A204.1 (cell line): ENCODE measurements at regions not wholly inside any gene's neighbourhood (a gene's known extent, or its start where the extent isn't known, plus 50 kb on each side); places are given as distances from the start of the nearest gene placed in this dataset.
"Not testable (repeated sequence)": the region's sequence is repeated elsewhere in the genome, so short reads cannot be mapped to it uniquely, and the experiment has no call there.

Source experiments
- FAIRE-seq: peaks from 2 replicates; lab custom pipeline; 2012; peaks lifted over from hg19 to GRCh38; lab: Jason Lieb, UNC

DNA sequence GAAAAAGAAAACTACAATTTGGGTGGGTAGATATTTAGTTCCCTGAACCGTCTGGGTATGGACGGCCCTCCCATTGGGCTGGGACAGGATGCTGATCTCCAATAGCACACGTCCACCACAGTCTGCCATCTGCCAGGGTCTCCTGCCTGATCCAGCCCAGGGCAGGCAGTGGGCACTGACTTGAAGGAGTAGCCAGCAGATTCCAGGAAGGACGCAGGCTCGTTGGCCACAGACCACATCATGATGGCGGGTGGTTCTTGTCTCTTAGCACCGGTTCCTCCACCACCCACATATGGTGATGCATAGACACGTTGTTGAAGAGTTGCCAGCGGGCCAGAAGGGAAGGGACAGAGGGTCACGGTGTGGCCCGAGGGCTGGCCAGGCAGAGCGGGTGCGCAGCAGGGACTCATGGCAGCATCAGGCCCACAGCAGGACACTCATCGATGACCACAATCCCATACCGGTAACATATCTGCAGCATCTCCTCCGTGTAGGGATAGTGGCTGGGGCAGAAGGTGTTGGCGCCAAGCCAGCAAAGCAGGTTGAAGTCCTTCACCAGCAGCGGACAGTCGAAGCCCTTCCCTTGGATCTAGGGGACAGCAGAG, 155.8 kb upstream of the FAM174A start:
- not testable (repeated sequence) for FAIRE-seq

DNA sequence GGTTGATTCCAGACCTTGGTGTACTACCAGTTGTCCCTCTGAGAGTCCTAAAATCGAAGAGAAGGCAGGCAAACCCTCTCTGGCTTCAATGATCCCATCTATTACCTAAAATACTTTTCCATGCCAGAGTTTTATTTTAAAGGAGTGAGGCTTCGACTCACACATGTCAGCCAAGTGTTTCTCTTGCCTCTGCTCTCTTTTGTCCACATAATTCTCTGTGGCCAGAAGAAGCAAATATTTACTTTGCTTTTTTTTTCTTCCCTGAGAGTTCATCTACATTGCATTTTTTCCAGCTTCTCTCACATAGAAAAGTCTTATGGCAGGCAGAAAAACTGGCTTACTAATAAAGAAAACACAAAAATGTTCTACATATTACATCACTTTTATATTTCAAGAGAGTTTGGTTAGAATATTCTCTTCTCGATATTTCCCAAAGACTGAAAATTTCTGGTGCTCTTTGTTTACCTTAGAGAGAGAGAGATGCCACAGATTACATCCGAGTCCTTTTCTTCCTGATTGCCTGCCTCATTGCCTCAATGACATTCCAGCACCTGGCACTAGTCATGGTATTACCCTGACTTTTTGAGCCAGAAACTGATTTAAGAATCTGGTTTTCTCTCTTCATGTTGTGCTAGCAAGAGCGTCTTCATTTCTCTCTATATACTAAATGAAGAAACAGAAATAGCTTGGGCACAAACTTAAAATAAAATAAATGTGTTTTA, 170.3 kb upstream of the FAM174A start:
- FAIRE-seq: not testable (repeated sequence)

DNA sequence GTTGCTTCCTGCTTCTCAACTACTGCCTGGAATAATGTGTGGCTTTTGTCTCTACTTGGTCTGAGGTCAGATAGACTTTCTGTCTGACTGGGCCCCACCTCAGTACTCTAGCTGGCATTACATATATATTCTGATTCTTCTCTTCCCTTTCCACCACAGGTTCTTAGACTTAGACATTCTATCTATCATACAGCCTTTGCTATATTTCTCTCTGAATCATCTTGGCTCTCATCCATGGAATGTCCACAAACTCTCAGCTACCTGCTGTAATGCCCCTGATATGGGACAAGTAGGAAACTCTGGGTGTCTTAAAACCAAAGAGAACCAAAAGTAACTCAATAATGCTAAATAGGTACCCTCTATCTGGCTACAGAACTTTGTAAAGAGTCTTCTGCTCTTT, 170.8 kb upstream of the FAM174A start:
- FAIRE-seq: not testable (repeated sequence)

DNA sequence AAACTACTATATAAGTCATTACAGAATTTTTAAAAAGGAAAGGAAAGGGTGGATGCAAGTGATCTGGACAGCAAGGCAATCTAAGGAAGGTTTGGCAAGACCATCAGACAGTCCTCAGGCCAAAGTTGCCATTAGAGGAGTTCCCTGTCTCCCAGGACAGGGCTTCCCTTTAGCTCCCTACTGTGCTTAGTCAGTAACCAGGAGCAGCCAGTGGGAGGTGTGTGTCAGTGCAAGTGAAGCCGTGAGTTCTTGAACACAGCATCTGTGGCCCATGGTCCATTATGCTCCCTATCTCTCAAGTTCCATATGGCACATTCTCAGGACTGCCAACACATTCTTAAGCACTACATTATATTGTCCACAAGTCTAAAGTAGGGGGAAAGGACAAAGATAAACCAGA, 175.2 kb upstream of the FAM174A start:
- FAIRE-seq: not testable (repeated sequence)

DNA sequence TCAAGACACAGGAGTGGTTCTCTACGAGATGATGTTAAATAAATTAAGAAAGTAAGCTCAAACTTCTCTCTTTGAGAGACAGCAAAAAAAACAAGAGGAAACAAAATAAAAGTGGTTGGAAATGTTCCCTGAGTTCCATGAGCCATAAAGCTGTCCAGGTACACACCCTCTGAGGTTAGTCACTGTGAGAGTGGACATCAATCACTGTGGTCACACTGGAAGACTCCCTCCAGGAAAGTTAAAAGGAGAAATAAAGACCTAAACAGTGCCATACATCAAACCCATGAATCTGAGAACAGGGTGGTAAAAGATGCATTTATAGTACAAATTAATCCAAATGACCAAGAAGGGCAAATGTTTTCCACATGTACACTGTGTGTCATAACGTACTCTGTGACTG, 188.9 kb upstream of the FAM174A start:
- FAIRE-seq: not testable (repeated sequence)

DNA sequence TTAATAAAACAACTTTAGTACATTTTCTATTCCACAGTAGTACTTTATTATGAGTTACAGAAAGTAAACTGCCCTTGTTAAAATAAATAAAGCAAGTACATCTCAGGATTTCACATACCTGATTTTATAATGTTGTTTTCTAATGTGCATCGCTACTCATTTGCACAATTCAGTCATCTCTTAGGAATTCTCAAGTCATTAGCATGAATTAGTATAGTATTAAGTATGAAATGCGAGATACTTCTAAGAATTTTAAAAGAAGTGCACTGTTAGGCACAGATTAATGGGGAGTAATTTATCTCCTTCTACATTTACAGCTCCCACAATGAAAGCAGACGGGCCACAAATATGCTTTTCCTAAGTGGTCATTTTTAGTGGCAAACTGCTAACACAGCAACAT, 193.7 kb upstream of the FAM174A start:
- FAIRE-seq: not testable (repeated sequence)

DNA sequence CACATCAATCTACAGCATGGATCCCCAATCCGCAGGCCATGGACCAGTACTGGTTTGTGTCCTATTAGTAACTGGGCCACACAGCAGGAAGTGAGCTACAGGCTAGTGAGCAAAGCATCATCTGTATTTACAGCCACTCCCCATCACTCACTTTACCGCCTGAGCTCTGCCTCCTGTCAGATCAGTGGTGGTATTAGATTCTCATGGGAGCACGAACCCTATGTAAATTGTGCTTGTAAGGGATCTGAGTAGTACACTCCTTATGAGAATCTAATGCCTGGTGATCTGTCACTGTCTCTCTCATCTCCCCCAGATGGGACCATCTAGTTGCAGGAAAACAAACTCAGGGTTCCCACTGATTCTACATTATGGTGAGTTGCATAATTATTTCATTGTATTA, 212.7 kb upstream of the FAM174A start:
- FAIRE-seq: no peak

DNA sequence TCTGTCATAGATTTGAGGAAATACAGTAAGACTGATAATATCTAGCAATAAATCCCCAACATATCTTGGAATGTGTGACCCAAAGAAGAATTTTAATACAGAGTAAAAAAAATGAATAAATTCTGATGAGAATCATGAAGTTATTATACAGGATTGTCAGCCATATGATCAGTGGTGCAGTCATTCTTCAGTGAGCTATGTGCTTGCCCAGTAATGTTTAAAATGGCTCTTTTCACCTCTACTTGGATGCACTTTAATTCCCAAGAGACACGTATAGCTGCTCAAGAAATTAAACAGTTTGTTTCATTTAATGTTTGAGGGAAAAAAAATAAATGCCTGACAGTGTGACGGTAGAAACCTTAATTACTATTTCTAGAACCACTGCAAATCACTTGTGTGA, 215.3 kb upstream of the FAM174A start:
- FAIRE-seq: no peak

DNA sequence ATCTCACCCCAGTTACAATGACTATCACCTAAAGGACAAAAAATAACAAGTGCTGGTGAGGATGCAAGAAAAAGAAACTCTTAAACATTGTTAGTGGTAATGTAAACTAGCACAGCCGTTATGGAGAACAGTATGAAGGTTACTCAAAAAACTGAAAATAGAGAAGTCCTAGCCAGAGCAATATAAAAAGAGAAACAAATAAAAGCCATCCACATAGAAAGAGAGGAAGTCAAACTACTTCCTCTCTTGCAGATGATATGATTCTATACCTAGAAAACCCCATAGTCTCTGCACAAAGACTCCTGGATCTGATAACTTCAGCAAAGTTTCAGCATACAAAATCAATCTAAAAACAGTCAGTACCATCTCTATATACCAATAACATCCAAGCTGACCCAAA, 221.5 kb upstream of the FAM174A start:
- no peak for FAIRE-seq

DNA sequence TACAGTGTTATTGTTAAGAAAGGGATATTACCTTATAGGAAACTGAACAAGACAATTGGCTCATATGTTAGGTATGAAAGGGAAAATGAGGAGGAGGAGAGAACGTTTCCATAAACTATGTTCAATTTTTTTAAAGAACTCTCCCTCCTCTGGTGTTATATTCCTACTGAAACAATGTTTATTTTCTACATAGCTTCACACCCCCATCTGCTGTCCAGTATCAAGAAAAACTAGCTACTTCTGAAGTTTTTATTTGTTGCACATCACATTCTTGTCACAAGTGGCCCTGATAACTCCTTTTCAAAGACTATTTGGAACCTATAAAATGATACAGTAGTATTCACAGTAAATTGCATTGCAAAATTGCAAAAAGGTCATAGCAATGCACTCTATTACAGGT, 223.4 kb upstream of the FAM174A start:
- FAIRE-seq: no peak

DNA sequence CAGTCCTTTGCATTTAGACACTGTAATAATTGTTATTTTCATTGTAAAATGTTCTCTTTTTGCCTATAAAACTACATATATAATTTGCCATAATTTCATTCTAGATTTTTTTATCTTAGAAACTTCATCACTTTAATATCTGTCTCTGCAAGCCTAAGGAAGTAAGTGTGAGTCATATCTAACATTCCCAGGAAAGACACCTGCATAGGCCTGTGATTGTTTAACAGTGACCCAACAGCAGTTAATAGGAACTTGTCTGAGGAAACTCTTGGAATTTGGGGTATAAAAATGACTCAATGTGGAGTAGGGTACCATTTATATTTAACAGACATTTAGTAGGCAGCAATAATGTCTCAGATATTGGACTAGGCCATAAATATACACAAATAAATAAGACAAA, 229.2 kb upstream of the FAM174A start:
- no peak for FAIRE-seq

DNA sequence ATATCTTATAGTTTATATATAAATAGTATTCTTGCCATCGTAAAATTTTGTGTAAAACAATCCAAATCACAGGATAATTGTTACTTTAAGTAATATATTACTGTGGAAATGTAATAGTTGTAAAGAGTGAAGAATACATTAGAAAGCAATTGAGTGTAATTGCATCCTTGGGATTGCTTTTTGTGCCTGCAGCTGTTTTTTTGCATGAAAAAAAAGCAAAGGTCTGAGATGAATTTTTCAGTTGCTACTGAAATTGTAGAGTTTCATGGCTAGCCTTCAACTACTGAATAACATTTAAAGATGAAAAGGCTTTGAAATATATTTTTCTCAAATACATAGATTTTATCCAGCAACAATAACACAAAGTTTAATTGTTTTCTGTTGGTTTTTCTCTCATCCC, 232.0 kb upstream of the FAM174A start:
- FAIRE-seq: no peak

DNA sequence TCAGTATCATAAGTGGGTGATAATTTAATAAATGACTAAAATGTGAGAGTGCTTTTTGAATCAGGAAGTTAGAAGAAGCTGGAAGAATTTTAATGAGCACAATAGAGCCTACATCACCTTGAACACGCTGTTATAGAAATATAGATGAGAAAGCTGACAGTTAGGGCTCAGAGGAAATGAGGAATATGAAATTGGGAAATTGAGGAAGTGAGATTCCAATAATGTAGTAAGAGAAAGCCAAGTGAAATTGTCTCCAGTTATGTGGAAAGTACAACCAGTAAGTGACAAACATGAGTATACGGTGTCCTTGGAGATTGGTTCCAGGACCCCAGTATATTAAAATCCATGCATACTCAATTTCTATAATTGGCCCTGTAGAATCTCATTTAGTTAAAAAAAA, 235.9 kb upstream of the FAM174A start:
- no peak for FAIRE-seq

DNA sequence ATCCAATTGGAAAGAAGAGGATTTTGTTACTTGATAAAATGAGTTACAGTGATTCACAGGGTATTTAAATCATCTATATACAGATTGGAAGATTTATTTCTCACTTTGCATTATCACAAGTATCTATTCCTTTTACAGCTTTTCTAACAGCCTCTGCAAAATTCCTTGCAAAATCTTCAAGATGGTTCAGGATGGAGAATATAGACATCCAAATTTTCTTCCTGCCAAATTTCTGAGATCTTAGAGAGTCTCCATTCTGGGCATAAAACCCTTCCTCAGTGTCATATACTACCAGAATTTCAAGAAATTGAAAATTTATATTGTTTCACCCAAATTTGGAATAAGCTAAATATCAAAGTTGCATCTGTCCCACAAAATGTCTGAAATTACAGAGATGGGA, 259.1 kb upstream of the FAM174A start:
- no peak for FAIRE-seq

DNA sequence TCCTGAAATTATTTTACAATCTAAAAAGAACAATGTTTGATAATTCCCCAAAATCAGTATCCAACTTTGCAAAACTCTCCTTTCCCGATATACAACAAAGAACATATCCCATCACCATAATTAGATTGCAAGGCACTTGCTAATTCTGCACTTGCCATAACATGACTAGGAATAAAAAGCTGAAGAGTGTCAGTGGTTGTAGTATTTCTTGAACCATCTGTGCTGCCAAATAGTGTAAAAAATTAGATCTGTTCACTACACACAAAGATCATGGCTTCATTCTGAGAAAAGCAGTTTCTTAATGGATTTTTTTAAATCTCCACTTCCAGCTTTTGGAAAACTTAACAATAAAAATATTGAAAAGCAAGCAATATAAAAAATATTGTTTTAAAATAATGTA, 259.5 kb upstream of the FAM174A start:
- FAIRE-seq: no peak

DNA sequence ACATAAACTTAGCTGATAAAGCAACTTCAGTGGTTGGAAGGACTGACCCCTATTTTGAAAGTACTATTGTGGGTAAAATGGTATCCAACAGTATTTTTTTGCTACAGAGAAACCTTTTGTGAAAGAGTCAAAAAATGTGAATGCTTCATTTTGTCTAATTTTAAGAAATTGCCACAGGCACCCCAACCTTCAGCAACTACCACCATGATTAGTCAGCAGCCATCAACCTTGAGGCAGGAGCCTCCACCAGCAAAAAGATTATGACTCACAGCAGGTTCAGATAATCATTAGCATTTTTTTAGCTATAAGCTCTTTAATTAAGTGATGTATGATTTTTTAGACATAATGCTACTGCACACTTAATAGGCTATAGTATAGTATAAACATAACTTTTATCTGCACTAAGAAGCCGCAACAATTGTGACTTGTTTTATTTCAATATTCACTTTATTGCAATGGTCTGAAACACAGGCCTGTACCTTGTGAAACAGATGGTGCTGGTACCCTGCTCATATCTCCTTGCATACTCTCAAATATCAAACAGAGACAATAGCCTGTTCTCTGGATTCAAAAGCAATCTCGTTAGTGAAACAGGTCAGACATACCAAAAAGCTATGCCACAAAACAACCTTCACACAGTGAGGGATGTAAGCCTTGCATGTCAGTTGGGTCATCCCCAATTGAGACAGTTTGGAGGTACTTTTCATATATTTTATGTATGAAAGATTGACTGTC, 261.2 kb upstream of the FAM174A start:
- no peak for FAIRE-seq

DNA sequence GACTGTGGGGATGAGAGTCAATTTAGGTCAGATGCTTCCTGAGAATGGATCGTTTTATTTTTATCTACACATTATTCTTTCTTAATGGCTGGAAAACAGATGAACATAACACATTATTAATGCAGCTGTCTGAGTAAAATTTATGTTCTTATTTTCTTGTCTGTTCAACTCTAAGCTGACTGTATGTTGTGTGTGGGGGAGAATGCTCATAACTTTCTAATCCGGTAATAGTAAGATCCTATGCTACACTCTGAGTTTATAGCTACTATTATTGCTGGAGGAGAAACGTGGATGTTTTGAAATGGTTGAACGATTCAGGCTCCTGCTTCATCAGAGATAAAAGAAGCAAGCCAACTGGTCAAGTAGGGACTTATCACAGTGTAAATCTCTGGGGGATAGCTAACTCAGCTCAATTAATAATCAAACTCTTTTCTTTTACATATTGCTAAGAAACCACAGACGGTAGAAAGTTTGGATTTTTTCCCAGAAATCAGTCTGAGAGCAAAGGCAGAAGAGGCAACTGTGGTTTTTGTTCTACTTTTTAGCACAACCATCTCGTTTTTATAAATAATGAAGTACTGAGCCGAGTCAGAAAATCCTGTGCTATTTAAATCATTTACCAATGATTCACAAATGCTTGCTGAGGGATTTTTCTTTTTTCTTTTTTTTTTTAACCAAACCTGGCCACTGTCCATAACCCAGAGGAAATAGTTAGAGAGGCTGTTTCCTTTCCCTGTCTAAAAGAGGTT, 265.0 kb upstream of the FAM174A start:
- no peak for FAIRE-seq

DNA sequence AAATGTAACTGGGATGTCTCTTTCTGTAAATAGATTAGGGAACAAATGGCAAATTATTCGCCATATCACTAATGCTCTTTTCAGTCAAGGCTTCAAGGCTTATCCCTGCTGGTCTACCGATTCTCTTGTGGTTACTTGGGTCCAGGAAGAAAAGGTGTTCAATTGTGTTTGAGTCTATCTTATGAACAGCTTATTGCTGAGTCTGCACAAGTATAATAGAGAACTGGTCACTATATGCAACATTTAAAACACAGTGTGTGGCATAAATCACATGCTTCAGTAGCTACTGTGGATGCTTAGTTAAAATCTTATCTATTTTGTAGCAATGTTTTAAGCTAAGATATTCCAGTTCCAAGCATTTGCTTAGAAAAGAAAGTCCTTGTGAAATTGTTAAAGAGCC, 274.2 kb upstream of the FAM174A start:
- FAIRE-seq: no peak

DNA sequence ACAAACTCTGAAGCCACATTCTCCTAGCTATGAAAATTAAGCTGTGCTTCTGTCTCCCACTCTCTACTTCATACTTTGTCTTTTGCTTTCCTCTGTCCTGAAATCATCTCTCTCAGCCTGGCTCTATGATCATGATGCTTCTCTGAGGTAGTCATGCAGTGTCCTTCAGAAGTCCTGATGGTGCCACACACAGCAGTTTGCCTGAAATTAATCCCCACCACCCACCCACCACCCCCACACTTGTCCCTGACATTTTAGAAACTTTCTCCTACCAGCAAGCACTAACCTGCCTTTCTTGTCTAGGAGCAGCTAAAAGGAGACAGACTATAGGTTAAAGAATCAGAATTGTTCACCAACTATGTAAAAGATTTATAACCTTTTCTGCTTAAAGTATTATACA, 282.2 kb upstream of the FAM174A start:
- FAIRE-seq: no peak

DNA sequence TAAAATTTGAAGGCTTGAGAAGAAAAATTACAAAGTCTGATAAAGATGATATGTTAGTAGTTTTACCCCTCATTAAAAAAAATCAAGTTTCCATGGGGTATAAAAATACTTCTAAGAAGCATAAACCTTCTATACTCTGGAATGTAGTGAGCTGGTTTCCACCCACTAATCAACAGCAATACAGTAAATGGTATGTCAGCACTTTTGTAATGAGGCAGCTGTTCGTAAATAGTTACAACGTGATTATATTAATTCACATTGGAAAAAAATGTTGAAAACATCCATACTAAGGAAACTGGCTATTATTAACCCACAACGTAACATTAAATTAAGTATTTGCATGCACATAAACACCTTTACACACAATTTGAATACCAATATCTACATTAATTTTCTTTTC, 283.1 kb upstream of the FAM174A start:
- no peak for FAIRE-seq

DNA sequence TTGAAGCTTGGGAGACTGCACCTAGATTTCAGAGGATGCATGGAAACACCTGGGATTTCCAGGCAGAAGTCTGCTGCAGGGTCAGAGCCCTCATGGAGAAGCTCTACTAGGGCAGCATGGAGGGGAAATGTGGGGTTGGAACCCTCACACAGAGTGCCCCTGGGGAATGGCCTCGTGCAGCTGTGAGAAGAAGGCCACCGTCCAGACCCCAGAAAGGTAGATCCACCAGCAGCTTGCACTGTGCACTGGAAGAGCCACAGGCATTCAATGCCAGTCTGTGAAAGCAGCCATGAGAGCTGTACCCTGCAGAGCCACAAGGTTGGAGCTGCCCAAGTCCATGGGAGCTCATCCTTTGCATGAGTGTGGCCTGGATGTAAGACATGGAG, 285.3 kb upstream of the FAM174A start:
- FAIRE-seq: no peak

DNA sequence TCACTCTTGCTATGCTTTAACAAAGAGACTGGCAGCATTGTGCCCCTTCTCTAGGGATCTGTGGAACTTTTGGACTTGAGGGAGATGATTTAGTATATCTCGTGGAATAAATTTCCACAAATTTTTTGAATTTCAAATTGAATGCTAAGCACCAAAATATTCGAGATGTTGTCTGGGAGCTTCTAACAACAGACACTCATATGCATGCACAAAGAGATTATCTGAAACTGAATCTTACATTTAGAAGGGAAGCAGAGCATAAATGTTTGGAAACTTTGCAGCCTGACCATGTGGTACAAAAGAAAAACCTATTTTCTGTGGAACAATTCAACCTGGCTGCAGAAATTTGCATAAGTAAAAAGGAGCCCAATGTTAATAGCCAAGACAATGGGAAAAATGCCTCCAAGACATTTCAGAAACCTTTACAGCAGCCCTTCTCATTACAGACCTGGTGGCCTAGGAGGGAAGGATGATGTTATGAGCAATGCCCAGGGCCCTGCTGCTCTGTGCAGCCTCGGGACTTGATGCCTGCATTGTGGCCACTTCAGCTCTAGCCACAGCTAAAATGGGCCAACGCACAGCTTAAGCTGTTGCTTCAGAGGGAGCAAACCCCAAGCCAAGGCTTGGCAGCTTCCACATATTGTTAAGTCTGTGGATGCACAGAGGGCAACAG, 285.8 kb upstream of the FAM174A start:
- no peak for FAIRE-seq
